22Rv1 (cell line): ENCODE measurements at regions not wholly inside any gene's neighbourhood (a gene's known extent, or its start where the extent isn't known, plus 50 kb on each side); places are given as distances from the start of the nearest gene placed in this dataset.

Source experiments
- CTCF ChIP-seq: fragments of 450-650 bp; IDR thresholded peaks from 2 replicates; pipeline ENCODE4 v1.5.1; 2017; ENCODE audit warnings: mild to moderate bottlenecking
- ZFX ChIP-seq: fragments of 450-650 bp; IDR thresholded peaks from 2 replicates; pipeline ENCODE4 v1.6.1; 2017; ENCODE audit warnings: antibody characterized with exemption, borderline replicate concordance

GRCh38 chr16:79716645-79717332 is 116.3 kb upstream of the MAF start:
- TF ChIP-seq CTCF (no peak), ZFX (no peak)
